IMR-90 (cell line): ENCODE measurements at regions not wholly inside any gene's neighbourhood (a gene's known extent, or its start where the extent isn't known, plus 50 kb on each side); places are given as distances from the start of the nearest gene placed in this dataset.

Source experiments
- ATAC-seq: fragments of 200-7000 bp; cut with Tn5 transposase; 2 replicates; pipeline ENCODE4 v1.9.1; 2020; ENCODE audit warnings: low read depth, mild to moderate bottlenecking, moderate library complexity
- BruUV-seq: library from RNA; stranded (reverse); fragments of 400-500 nt; replicated peaks from 2 replicates; lab custom pipeline; 2021; lab: Mats Ljungman, UMichigan
- CTCF ChIA-PET: fragments of 300-600 bp; formaldehyde crosslinking; extraction: SDS; loops from one replicate; lab custom pipeline; 2021; ENCODE audit warnings: antibody characterized with exemption; lab: Yijun Ruan, JAX
- POLR2A ChIA-PET: fragments of 300-600 bp; sonication (Branson Sonifier 250); formaldehyde crosslinking; loops from one replicate; lab custom pipeline; 2022; ENCODE audit warnings: antibody characterized with exemption; ENCODE audit not compliant: unreplicated experiment; lab: Charles Lee
- DNase-seq: peaks from one replicate; pipeline ENCODE4 v3.0.0; 2013
- H2AFZ ChIP-seq: replicated peaks from 2 replicates; pipeline ENCODE3; 2013; ENCODE audit warnings: low read length, mild to moderate bottlenecking; ENCODE audit not compliant: poor library complexity
- H2AK5ac ChIP-seq: 2 replicates; pipeline ENCODE4 v1.6.1; 2013; ENCODE audit warnings: low read depth, low read length, inconsistent platforms
- H2AK9ac ChIP-seq: replicated peaks from 2 replicates; pipeline ENCODE3; 2013; ENCODE audit warnings: mild to moderate bottlenecking, low read depth, low read length, moderate library complexity; ENCODE audit not compliant: poor library complexity
- H2BK120ac ChIP-seq: 2 replicates; pipeline ENCODE4 v1.6.1; 2013; ENCODE audit warnings: low read depth, low read length, inconsistent platforms
- H2BK15ac ChIP-seq: 3 replicates; pipeline ENCODE4 v1.6.1; 2013; ENCODE audit warnings: low read depth, low read length, inconsistent platforms
- H2BK20ac ChIP-seq: 2 replicates; pipeline ENCODE4 v1.6.1; 2013; ENCODE audit warnings: low read depth, mild to moderate bottlenecking, inconsistent platforms, low read length, moderate library complexity
- H2BK5ac ChIP-seq: 2 replicates; pipeline ENCODE4 v1.6.1; 2013; ENCODE audit warnings: mild to moderate bottlenecking, low read depth, low read length, inconsistent platforms; ENCODE audit not compliant: poor library complexity, severe bottlenecking
- H3K14ac ChIP-seq: replicated peaks from 2 replicates; pipeline ENCODE4 v1.6.1; 2013; ENCODE audit warnings: low read depth, low read length, inconsistent platforms
- H3K18ac ChIP-seq: 2 replicates; pipeline ENCODE4 v1.6.1; 2013; ENCODE audit warnings: low read depth, low read length, control low read depth
- H3K23ac ChIP-seq: 2 replicates; pipeline ENCODE4 v1.6.1; 2013; ENCODE audit warnings: low read depth, low read length, inconsistent platforms
- H3K27ac ChIP-seq: 2 replicates; pipeline ENCODE4 v1.5.1; 2013; ENCODE audit warnings: mild to moderate bottlenecking, control low read depth, low read length; ENCODE audit not compliant: insufficient read depth
- H3K27me3 ChIP-seq: 2 replicates; pipeline ENCODE4 v1.6.1; 2013; ENCODE audit warnings: low read length; ENCODE audit not compliant: control insufficient read depth, insufficient read depth
- H3K36me3 ChIP-seq: 2 replicates; pipeline ENCODE4 v1.6.1; 2013; ENCODE audit warnings: low read length, mixed read lengths; ENCODE audit not compliant: control insufficient read depth, insufficient read depth
- H3K4ac ChIP-seq: 2 replicates; pipeline ENCODE4 v1.6.1; 2013; ENCODE audit warnings: low read depth, low read length, inconsistent platforms
- H3K4me1 ChIP-seq: 2 replicates; pipeline ENCODE4 v1.6.1; 2013; ENCODE audit warnings: low read length, mixed read lengths; ENCODE audit not compliant: control insufficient read depth, insufficient read depth
- H3K4me2 ChIP-seq: 2 replicates; pipeline ENCODE4 v1.6.1; 2013; ENCODE audit warnings: low read depth, mild to moderate bottlenecking, control low read depth, low read length, moderate library complexity
- H3K4me3 ChIP-seq: 2 replicates; pipeline ENCODE4 v1.5.1; 2013; ENCODE audit warnings: low read depth, mild to moderate bottlenecking, control low read depth, low read length, moderate library complexity; ENCODE audit not compliant: insufficient read depth
- H3K56ac ChIP-seq: 2 replicates; pipeline ENCODE4 v1.6.1; 2013; ENCODE audit warnings: low read length, inconsistent platforms; ENCODE audit not compliant: insufficient read depth; ENCODE audit errors: extremely low read depth
- H3K79me1 ChIP-seq, 2 experiments: 2 replicates each; pipeline ENCODE4 v1.6.1; 2013; ENCODE audit warnings: low read length in 2 of 2, inconsistent platforms in 1 of 2, low read depth in 1 of 2
- H3K9ac ChIP-seq: 2 replicates; pipeline ENCODE4 v1.6.1; 2013; ENCODE audit warnings: low read depth, low read length, control low read depth
- H3K9me1 ChIP-seq: 2 replicates; pipeline ENCODE4 v1.6.1; 2013; ENCODE audit warnings: low read length, inconsistent platforms; ENCODE audit not compliant: insufficient read depth
- H3K9me3 ChIP-seq: 2 replicates; pipeline ENCODE4 v1.6.1; 2013; ENCODE audit warnings: low read length; ENCODE audit not compliant: control insufficient read depth, insufficient read depth
- H4K20me1 ChIP-seq: 2 replicates; pipeline ENCODE4 v1.6.1; 2013; ENCODE audit warnings: low read length, inconsistent platforms; ENCODE audit not compliant: insufficient read depth
- H4K5ac ChIP-seq: 2 replicates; pipeline ENCODE4 v1.6.1; 2013; ENCODE audit warnings: mild to moderate bottlenecking, low read depth, low read length, control low read depth
- H4K8ac ChIP-seq, 2 experiments: 2 replicates each; pipeline ENCODE4 v1.6.1; 2013; ENCODE audit warnings: low read depth in 2 of 2, low read length in 2 of 2, control low read depth in 1 of 2, inconsistent platforms in 1 of 2
- H4K91ac ChIP-seq: 2 replicates; pipeline ENCODE4 v1.6.1; 2013; ENCODE audit warnings: low read depth, low read length, inconsistent platforms; ENCODE audit not compliant: insufficient read depth
- BHLHE40 ChIP-seq: fragments of 150-350 bp; IDR thresholded peaks from 2 replicates; pipeline ENCODE4 v1.6.1; 2016; ENCODE audit warnings: mild to moderate bottlenecking, low read depth, low read length
- CHD1 ChIP-seq: IDR thresholded peaks from 2 replicates; pipeline ENCODE4 v1.6.1; 2012; ENCODE audit warnings: low read depth, low read length, improper control_type of control experiment
- MAFK ChIP-seq: IDR thresholded peaks from 2 replicates; pipeline ENCODE4 v1.6.1; 2012; ENCODE audit warnings: low read depth, low read length, improper control_type of control experiment
- MAZ ChIP-seq: IDR thresholded peaks from 2 replicates; pipeline ENCODE4 v1.6.1; 2012; ENCODE audit warnings: low read depth, mild to moderate bottlenecking, low read length, improper control_type of control experiment, moderate library complexity, borderline replicate concordance
- MXI1 ChIP-seq: IDR thresholded peaks from 2 replicates; pipeline ENCODE4 v1.6.1; 2012; ENCODE audit warnings: low read depth, mild to moderate bottlenecking, low read length, moderate library complexity, borderline replicate concordance
- NFE2L2 ChIP-seq: fragments of 150-350 bp; IDR thresholded peaks from 2 replicates; pipeline ENCODE4 v1.6.1; 2016; ENCODE audit warnings: low read depth, mild to moderate bottlenecking, low read length
- POLR2A ChIP-seq: IDR thresholded peaks from 2 replicates; pipeline ENCODE4 v1.6.1; 2012; ENCODE audit warnings: mild to moderate bottlenecking, low read depth, low read length
- RAD21 ChIP-seq: IDR thresholded peaks from 2 replicates; pipeline ENCODE4 v1.6.1; 2012; ENCODE audit warnings: low read length, improper control_type of control experiment
- RCOR1 ChIP-seq: IDR thresholded peaks from 2 replicates; pipeline ENCODE4 v1.6.1; 2012; ENCODE audit warnings: mild to moderate bottlenecking, low read length, improper control_type of control experiment; ENCODE audit not compliant: insufficient replicate concordance
- SMC3 ChIP-seq: fragments of 150-350 bp; IDR thresholded peaks from 2 replicates; pipeline ENCODE4 v1.6.1; 2016; ENCODE audit warnings: low read depth, mild to moderate bottlenecking, antibody characterized with exemption, low read length, moderate library complexity
- WGBS, 2 experiments: methylation state at CpG; one replicate each; pipeline versions ENCODE4 v1.1.5 to v1.1.7; 2013; ENCODE audit warnings: missing lambda C conversion rate in 2 of 2; ENCODE audit not compliant: insufficient read length in 1 of 2; ENCODE audit errors: extremely low coverage in 2 of 2; 5-methylcytosine and 5-hydroxymethylcytosine counted together
- dilution Hi-C: fragments of 300-500 bp; cut with HindIII; formaldehyde crosslinking; loops from one replicate; pipeline ENCODE4 v1.14.3; 2018; ENCODE audit warnings: low sequenced_read_pairs; ENCODE audit not compliant: unreplicated experiment
- in situ Hi-C: fragments of 300-500 bp; cut with MboI; formaldehyde crosslinking; loops from 3 replicates; pipeline ENCODE4 v1.14.3; 2019; ENCODE audit warnings: low sequenced_read_pairs, inconsistent platforms, mixed read lengths
- intact Hi-C: fragments of 100-400 bp; cut with micrococcal nuclease; formaldehyde crosslinking; loops from 2 replicates; pipeline ENCODE4 v1.10.0; 2022
- TF ChIP-seq, protein P1 (sequence below): conservative IDR thresholded peaks from 2 replicates; pipeline ENCODE4 v1.5.1; 2012; ENCODE audit warnings: mild to moderate bottlenecking, low read depth, low read length, improper control_type of control experiment
- TF ChIP-seq, protein P2 (sequence below): fragments of 150-350 bp; IDR thresholded peaks from 2 replicates; pipeline ENCODE4 v1.6.1; 2016; ENCODE audit warnings: low read depth, mild to moderate bottlenecking, low read length, moderate library complexity, borderline replicate concordance
- TF ChIP-seq, protein P3 (sequence below): fragments of 150-350 bp; IDR thresholded peaks from 2 replicates; pipeline ENCODE4 v1.6.1; 2017; ENCODE audit warnings: mild to moderate bottlenecking, antibody characterized with exemption, low read length, low read depth

DNA sequence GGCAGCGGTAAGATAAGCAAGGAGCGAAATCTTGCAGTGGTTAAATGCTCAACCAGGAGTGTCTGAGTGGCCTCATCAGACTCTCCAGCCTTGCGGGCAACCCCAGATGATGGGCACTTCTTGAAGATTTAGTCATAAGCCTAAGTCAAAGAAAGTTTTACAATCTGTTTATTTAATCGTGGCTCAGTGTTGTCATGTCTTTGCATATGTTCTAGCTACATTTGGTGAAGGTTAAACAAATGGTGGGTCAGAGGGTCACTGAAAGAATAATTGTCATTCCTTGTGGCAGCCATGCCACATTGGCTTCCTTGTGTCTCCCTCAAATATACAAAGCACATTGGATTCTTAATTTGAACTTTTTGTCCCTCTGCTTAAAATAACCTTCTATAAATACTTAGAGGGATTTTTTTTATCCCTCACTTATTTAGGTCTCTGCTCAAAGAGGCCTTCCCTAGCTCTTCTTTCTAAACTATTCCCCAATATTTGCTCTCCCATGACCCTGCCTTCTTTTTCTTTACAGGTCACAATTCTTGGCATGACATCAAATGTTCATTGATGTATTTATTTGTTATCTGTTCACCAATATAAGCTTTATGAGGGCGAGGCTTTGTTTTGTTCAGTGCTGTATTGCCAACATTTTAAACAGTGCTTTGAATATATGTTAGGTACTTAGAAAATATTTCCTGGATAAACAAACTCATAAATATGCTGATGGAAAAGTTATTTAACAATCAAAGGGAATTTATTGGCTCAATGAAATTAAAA is 68.7 kb downstream of the NEUROD6 start:
- H3K9me1 ChIP-seq = no peaks in the 10 kb centered on the region
- no peak overlapping the region for H2AK9ac ChIP-seq
- ChIA-PET POLR2A (no interaction called here), CTCF (no interaction called here)
- no peak overlapping the region for H4K5ac ChIP-seq
- no peak overlapping the region for H2AK5ac ChIP-seq
- H4K8ac ChIP-seq = no peak overlapping the region
- no peaks in the 10 kb centered on the region for H3K79me1 ChIP-seq
- no peak overlapping the region for H2BK20ac ChIP-seq
- no peak overlapping the region for H2BK120ac ChIP-seq
- dilution Hi-C loops = no loop called here
- in situ Hi-C loops = no loop called here
- H3K4me3 ChIP-seq = no peak overlapping the region
- no peak overlapping the region for H3K9ac ChIP-seq
- intact Hi-C loops = no loop called here
- H3K23ac ChIP-seq = no peak overlapping the region
- no peak overlapping the region for H3K4me2 ChIP-seq
- H4K20me1 ChIP-seq = no peaks in the 10 kb centered on the region
- no peak overlapping the region for H3K56ac ChIP-seq
- H3K4me1 ChIP-seq = no peaks in the 10 kb centered on the region
- H3K14ac ChIP-seq = no peak overlapping the region
- DNase-seq (no peak), ATAC-seq (no peak)
- no peak overlapping the region for H2BK15ac ChIP-seq
- H3K18ac ChIP-seq = no peak overlapping the region
- H3K4ac ChIP-seq = no peak overlapping the region
- no peaks in the 10 kb centered on the region for H3K36me3 ChIP-seq
- H3K27ac ChIP-seq = no peak overlapping the region
- no peak overlapping the region for H4K91ac ChIP-seq
- no CpG with 5 or more reads among the region's 5 CpGs for WGBS, 2 experiments
- no TSS peak for BruUV-seq
- no peaks in the 10 kb centered on the region for H3K27me3 ChIP-seq
- H2AFZ ChIP-seq = no peak overlapping the region
- no peaks in the 10 kb centered on the region for H3K9me3 ChIP-seq
- TF ChIP-seq MAFK = no peak
- no peak for TF ChIP-seq POLR2A
- no peak for TF ChIP-seq NFE2L2
- no peak for TF ChIP-seq CHD1
- TF ChIP-seq, protein P1, sequence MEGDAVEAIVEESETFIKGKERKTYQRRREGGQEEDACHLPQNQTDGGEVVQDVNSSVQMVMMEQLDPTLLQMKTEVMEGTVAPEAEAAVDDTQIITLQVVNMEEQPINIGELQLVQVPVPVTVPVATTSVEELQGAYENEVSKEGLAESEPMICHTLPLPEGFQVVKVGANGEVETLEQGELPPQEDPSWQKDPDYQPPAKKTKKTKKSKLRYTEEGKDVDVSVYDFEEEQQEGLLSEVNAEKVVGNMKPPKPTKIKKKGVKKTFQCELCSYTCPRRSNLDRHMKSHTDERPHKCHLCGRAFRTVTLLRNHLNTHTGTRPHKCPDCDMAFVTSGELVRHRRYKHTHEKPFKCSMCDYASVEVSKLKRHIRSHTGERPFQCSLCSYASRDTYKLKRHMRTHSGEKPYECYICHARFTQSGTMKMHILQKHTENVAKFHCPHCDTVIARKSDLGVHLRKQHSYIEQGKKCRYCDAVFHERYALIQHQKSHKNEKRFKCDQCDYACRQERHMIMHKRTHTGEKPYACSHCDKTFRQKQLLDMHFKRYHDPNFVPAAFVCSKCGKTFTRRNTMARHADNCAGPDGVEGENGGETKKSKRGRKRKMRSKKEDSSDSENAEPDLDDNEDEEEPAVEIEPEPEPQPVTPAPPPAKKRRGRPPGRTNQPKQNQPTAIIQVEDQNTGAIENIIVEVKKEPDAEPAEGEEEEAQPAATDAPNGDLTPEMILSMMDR = no peak
- TF ChIP-seq RCOR1 = no peak
- no peak for TF ChIP-seq MXI1
- TF ChIP-seq BHLHE40 = no peak
- no peak for TF ChIP-seq MAZ
- TF ChIP-seq, protein P2, sequence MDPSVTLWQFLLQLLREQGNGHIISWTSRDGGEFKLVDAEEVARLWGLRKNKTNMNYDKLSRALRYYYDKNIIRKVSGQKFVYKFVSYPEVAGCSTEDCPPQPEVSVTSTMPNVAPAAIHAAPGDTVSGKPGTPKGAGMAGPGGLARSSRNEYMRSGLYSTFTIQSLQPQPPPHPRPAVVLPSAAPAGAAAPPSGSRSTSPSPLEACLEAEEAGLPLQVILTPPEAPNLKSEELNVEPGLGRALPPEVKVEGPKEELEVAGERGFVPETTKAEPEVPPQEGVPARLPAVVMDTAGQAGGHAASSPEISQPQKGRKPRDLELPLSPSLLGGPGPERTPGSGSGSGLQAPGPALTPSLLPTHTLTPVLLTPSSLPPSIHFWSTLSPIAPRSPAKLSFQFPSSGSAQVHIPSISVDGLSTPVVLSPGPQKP = no peak
- no peak for TF ChIP-seq RAD21
- TF ChIP-seq, protein P3, sequence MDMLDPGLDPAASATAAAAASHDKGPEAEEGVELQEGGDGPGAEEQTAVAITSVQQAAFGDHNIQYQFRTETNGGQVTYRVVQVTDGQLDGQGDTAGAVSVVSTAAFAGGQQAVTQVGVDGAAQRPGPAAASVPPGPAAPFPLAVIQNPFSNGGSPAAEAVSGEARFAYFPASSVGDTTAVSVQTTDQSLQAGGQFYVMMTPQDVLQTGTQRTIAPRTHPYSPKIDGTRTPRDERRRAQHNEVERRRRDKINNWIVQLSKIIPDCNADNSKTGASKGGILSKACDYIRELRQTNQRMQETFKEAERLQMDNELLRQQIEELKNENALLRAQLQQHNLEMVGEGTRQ = no peak
- no peak for TF ChIP-seq SMC3
- H2BK5ac ChIP-seq = no peak overlapping the region
